H1 (cell line): ENCODE measurements at regions not wholly inside any gene's neighbourhood (a gene's known extent, or its start where the extent isn't known, plus 50 kb on each side); places are given as distances from the start of the nearest gene placed in this dataset.

Source experiments
- CTCF ChIA-PET: fragments of 300-600 bp; sonication (Branson Sonifier 250); formaldehyde crosslinking; loops from one replicate; lab custom pipeline; 2021; ENCODE audit not compliant: partially characterized antibody; lab: Charles Lee
- POLR2A ChIA-PET: fragments of 300-600 bp; sonication (Branson Sonifier 250); formaldehyde crosslinking; loops from one replicate; lab custom pipeline; 2021; ENCODE audit warnings: inconsistent platforms; ENCODE audit not compliant: partially characterized antibody; lab: Charles Lee
- DNase-seq, 2 experiments: peaks; one replicate each; pipeline versions ENCODE4 v3.0.0 to v3.0.0-alpha.2; 2010 to 2022; ENCODE audit warnings: low spot score in 2 of 2, low read depth in 1 of 2, mixed read lengths in 1 of 2
- FAIRE-seq: peaks from 2 replicates; lab custom pipeline; 2011; peaks lifted over from hg19 to GRCh38; lab: Jason Lieb, UNC
- H2AFZ ChIP-seq: 2 replicates; pipeline ENCODE4 v1.8.1; 2012; ENCODE audit warnings: low read length, inconsistent platforms
- H2AK5ac ChIP-seq: 2 replicates; pipeline ENCODE4 v1.6.1; 2013; ENCODE audit warnings: low read depth, low read length
- H2BK120ac ChIP-seq: replicated peaks from 2 replicates; pipeline ENCODE3; 2013; ENCODE audit warnings: low read depth, low read length, inconsistent platforms
- H2BK12ac ChIP-seq: 2 replicates; pipeline ENCODE4 v1.6.1; 2013; ENCODE audit warnings: low read depth, low read length
- H2BK15ac ChIP-seq: 2 replicates; pipeline ENCODE4 v1.6.1; 2013; ENCODE audit warnings: low read length
- H2BK20ac ChIP-seq: 2 replicates; pipeline ENCODE4 v1.6.1; 2013; ENCODE audit warnings: low read length
- H2BK5ac ChIP-seq: 2 replicates; pipeline ENCODE4 v1.6.1; 2013; ENCODE audit warnings: low read depth, low read length
- H3K14ac ChIP-seq: 2 replicates; pipeline ENCODE4 v1.6.1; 2013; ENCODE audit warnings: inconsistent platforms; ENCODE audit not compliant: insufficient read length
- H3K18ac ChIP-seq: 2 replicates; pipeline ENCODE4 v1.6.1; 2013; ENCODE audit warnings: low read length; ENCODE audit errors: extremely low read depth
- H3K23ac ChIP-seq: 2 replicates; pipeline ENCODE4 v1.6.1; 2013; ENCODE audit warnings: inconsistent platforms; ENCODE audit not compliant: insufficient read length
- H3K23me2 ChIP-seq: 2 replicates; pipeline ENCODE4 v1.6.1; 2013; ENCODE audit warnings: low read depth, low read length
- H3K27ac ChIP-seq: 2 replicates; pipeline ENCODE4 v1.6.1; 2011; ENCODE audit warnings: low read depth, low read length, inconsistent platforms
- H3K27me3 ChIP-seq, 4 experiments: replicated peaks in 1 of 4; 1 replicate in 1 of 4; 2 replicates in 3 of 4; pipeline versions ENCODE4 v1.6.1 to v1.8.1; 2011 to 2013; ENCODE audit warnings: low read length in 3 of 4, mild to moderate bottlenecking in 3 of 4, inconsistent platforms in 2 of 4, mixed read lengths in 2 of 4, moderate library complexity in 1 of 4; ENCODE audit not compliant: control insufficient read depth in 3 of 4, insufficient read depth in 3 of 4; ENCODE audit errors: extremely low read depth in 1 of 4
- H3K36me3 ChIP-seq, 4 experiments: 2 replicates each; pipeline versions ENCODE4 v1.6.1 to v1.8.1; 2011 to 2013; ENCODE audit warnings: mild to moderate bottlenecking in 4 of 4, low read length in 3 of 4, moderate library complexity in 2 of 4, control low read depth in 1 of 4, inconsistent platforms in 1 of 4; ENCODE audit not compliant: insufficient read depth in 4 of 4, control insufficient read depth in 2 of 4
- H3K4ac ChIP-seq: replicated peaks from 2 replicates; pipeline ENCODE3; 2013; ENCODE audit warnings: low read length, low read depth, mixed read lengths, inconsistent platforms; ENCODE audit not compliant: insufficient read length
- H3K4me1 ChIP-seq, 4 experiments: replicated peaks in 1 of 4; 1 replicate in 1 of 4; 2 replicates in 3 of 4; pipeline versions ENCODE4 v1.6.1 to v1.8.1; 2011 to 2013; ENCODE audit warnings: low read length in 3 of 4, inconsistent platforms in 2 of 4, mixed read lengths in 1 of 4; ENCODE audit not compliant: insufficient read depth in 4 of 4, control insufficient read depth in 3 of 4
- H3K4me2 ChIP-seq, 2 experiments: 2 replicates each; pipeline versions ENCODE4 v1.6.1 to v1.8.1; 2011 to 2013; ENCODE audit warnings: low read depth in 2 of 2, low read length in 2 of 2, control low read depth in 1 of 2, inconsistent platforms in 1 of 2, mild to moderate bottlenecking in 1 of 2; ENCODE audit not compliant: insufficient read depth in 1 of 2
- H3K4me3 ChIP-seq, 4 experiments: fragments of 200-600, 300-600 bp in 1 of 4; sonication (generic), shearing (Covaris generic), sonication (Bioruptor Twin) in 1 of 4; 2 replicates each; pipeline versions ENCODE4 v1.5.1 to v1.8.1; 2011 to 2016; ENCODE audit warnings: low read length in 4 of 4, low read depth in 3 of 4, control low read depth in 2 of 4, inconsistent platforms in 2 of 4, mild to moderate bottlenecking in 2 of 4, mixed read lengths in 1 of 4, moderate library complexity in 1 of 4; ENCODE audit not compliant: insufficient read depth in 2 of 4; ENCODE audit errors: extremely low read depth in 1 of 4
- H3K56ac ChIP-seq: replicated peaks from 2 replicates; pipeline ENCODE3; 2013; ENCODE audit warnings: low read depth, mild to moderate bottlenecking, mixed read lengths, low read length, inconsistent platforms; ENCODE audit not compliant: insufficient read length
- H3K79me1 ChIP-seq: 2 replicates; pipeline ENCODE4 v1.6.1; 2013; ENCODE audit warnings: low read depth, low read length, control low read depth
- H3K79me2 ChIP-seq, 2 experiments: 2 replicates each; pipeline versions ENCODE4 v1.6.1 to v1.8.1; 2012 to 2013; ENCODE audit warnings: low read length in 2 of 2, mild to moderate bottlenecking in 2 of 2, inconsistent platforms in 1 of 2; ENCODE audit not compliant: insufficient read depth in 2 of 2, control insufficient read depth in 1 of 2
- H3K9ac ChIP-seq, 4 experiments: replicated peaks in 1 of 4; 1 replicate in 1 of 4; 2 replicates in 3 of 4; pipeline versions ENCODE4 v1.6.1 to v1.8.1; 2011 to 2013; ENCODE audit warnings: low read depth in 3 of 4, low read length in 3 of 4, control low read depth in 2 of 4, mild to moderate bottlenecking in 2 of 4, moderate library complexity in 2 of 4, inconsistent platforms in 1 of 4; ENCODE audit errors: extremely low read depth in 1 of 4
- H3K9me3 ChIP-seq, 2 experiments: 2 replicates each; pipeline versions ENCODE4 v1.6.1 to v1.8.1; 2012 to 2013; ENCODE audit warnings: mild to moderate bottlenecking in 2 of 2, moderate library complexity in 2 of 2, control low read depth in 1 of 2, inconsistent platforms in 1 of 2, low read depth in 1 of 2, low read length in 1 of 2, mixed read lengths in 1 of 2; ENCODE audit not compliant: insufficient read depth in 2 of 2
- H4K20me1 ChIP-seq, 2 experiments: replicated peaks in 1 of 2; 2 replicates each; pipeline versions ENCODE3 to v1.8.1; 2011 to 2013; ENCODE audit warnings: inconsistent platforms in 2 of 2, low read length in 2 of 2, mild to moderate bottlenecking in 1 of 2; ENCODE audit not compliant: insufficient read depth in 2 of 2, control insufficient read depth in 1 of 2
- H4K5ac ChIP-seq: 2 replicates; pipeline ENCODE4 v1.6.1; 2013; ENCODE audit warnings: low read length, low read depth, mixed read lengths, inconsistent platforms; ENCODE audit not compliant: insufficient read length
- H4K8ac ChIP-seq: 2 replicates; pipeline ENCODE4 v1.8.0; 2013; ENCODE audit warnings: mild to moderate bottlenecking, moderate library complexity, low read length, inconsistent platforms; ENCODE audit not compliant: insufficient read depth; ENCODE audit errors: extremely low read depth
- H4K91ac ChIP-seq: replicated peaks from 2 replicates; pipeline ENCODE3; 2013; ENCODE audit warnings: low read length, mixed read lengths, inconsistent platforms; ENCODE audit not compliant: insufficient read length
- ASH2L ChIP-seq: fragments of 200-600, 300-600 bp; sonication (generic); IDR thresholded peaks from one replicate; pipeline ENCODE4 v1.7.1; 2017; ENCODE audit warnings: low read length
- ATF3 ChIP-seq: IDR thresholded peaks from 2 replicates; pipeline ENCODE4 v1.6.1; 2011; ENCODE audit warnings: low read depth, mild to moderate bottlenecking, low read length; ENCODE audit not compliant: insufficient read depth
- BACH1 ChIP-seq: IDR thresholded peaks from 2 replicates; pipeline ENCODE4 v1.6.1; 2012; ENCODE audit warnings: low read length, improper control_type of control experiment
- BCL11A ChIP-seq, 2 experiments: IDR thresholded peaks; one replicate each; pipeline ENCODE4 v1.6.1; 2011; ENCODE audit warnings: low read depth in 2 of 2, low read length in 2 of 2, mild to moderate bottlenecking in 2 of 2
- CBX8 ChIP-seq: fragments of 300-800, 300-1000 bp; sonication (generic); IDR thresholded peaks from 2 replicates; pipeline ENCODE4 v1.7.1; 2016; ENCODE audit warnings: low read depth, low read length, borderline replicate concordance
- EZH2 ChIP-seq: fragments of 200-600 bp; sonication (generic); IDR thresholded peaks from 2 replicates; pipeline ENCODE4 v1.7.1; 2012; ENCODE audit warnings: low read depth, mild to moderate bottlenecking, moderate library complexity, low read length, inconsistent platforms; ENCODE audit not compliant: severe bottlenecking
- JUND ChIP-seq: IDR thresholded peaks from 2 replicates; pipeline ENCODE4 v1.6.1; 2011; ENCODE audit warnings: mild to moderate bottlenecking, improper control_type of control experiment, low read length
- MAFK ChIP-seq: IDR thresholded peaks from 2 replicates; pipeline ENCODE4 v1.6.1; 2012; ENCODE audit warnings: low read depth, mild to moderate bottlenecking, improper control_type of control experiment, low read length
- NRF1 ChIP-seq: IDR thresholded peaks from 2 replicates; pipeline ENCODE4 v1.6.1; 2011; ENCODE audit warnings: mild to moderate bottlenecking, low read depth, low read length, improper control_type of control experiment
- RNF2 ChIP-seq: fragments of 200-900, 300-1000 bp; sonication (generic); IDR thresholded peaks from 2 replicates; pipeline ENCODE4 v1.7.1; 2016; ENCODE audit warnings: borderline replicate concordance, low read depth, mild to moderate bottlenecking, antibody characterized with exemption, low read length; ENCODE audit not compliant: poor library complexity, severe bottlenecking; ENCODE audit errors: missing control alignments
- SIRT6 ChIP-seq: IDR thresholded peaks from one replicate; pipeline ENCODE4 v1.7.1; 2012; ENCODE audit warnings: low read length, inconsistent platforms
- SP2 ChIP-seq: IDR thresholded peaks from 2 replicates; pipeline ENCODE4 v1.6.1; 2012; ENCODE audit warnings: mild to moderate bottlenecking, low read length, inconsistent platforms
- SRF ChIP-seq: IDR thresholded peaks from 2 replicates; pipeline ENCODE4 v1.6.1; 2011; ENCODE audit warnings: mild to moderate bottlenecking, low read depth, low read length, moderate library complexity
- TAF1 ChIP-seq: IDR thresholded peaks from 2 replicates; pipeline ENCODE4 v1.6.1; 2011; ENCODE audit warnings: mild to moderate bottlenecking, low read depth, low read length
- TAF7 ChIP-seq: optimal IDR thresholded peaks from 2 replicates; pipeline ENCODE3; 2011; ENCODE audit warnings: low read depth, mild to moderate bottlenecking, inconsistent platforms, low read length, moderate library complexity, borderline replicate concordance
- TEAD4 ChIP-seq: IDR thresholded peaks from 2 replicates; pipeline ENCODE4 v1.6.1; 2012; ENCODE audit warnings: low read depth, low read length, inconsistent platforms, mixed read lengths
- WGBS, 2 experiments: shearing (Covaris generic) in 1 of 2; methylation state at CpG; one replicate each; pipeline versions ENCODE4 v1.1.6 to v1.1.7; 2013 to 2015; ENCODE audit warnings: low lambda C conversion rate in 2 of 2, mixed read lengths in 2 of 2, inconsistent platforms in 1 of 2, low coverage in 1 of 2, missing lambda C conversion rate in 1 of 2; ENCODE audit not compliant: insufficient replicate concordance in 2 of 2, insufficient coverage in 1 of 2, insufficient read length in 1 of 2; ENCODE audit errors: extremely low coverage in 1 of 2, missing lambda C conversion rate in 1 of 2; 5-methylcytosine and 5-hydroxymethylcytosine counted together

- Histone ChIP-seq H3K56ac (no peak overlapping the region), H4K20me1 (no peaks in the 10 kb centered on the region), H3K79me1 (no peaks in the 10 kb centered on the region), H3K18ac (no peak overlapping the region), H3K4me1 (no peaks in the 10 kb centered on the region), H3K9me3 (peaks cover 4 to 13% of the 10 kb centered on the region in 2 experiments; a peak in 2 of 4 replicates), H4K8ac (no peak overlapping the region), H2AK5ac (no peak overlapping the region), H3K23me2 (no peaks in the 10 kb centered on the region), H4K5ac (no peak overlapping the region), H3K9ac (no peak overlapping the region), H3K4ac (no peak overlapping the region), H2BK5ac (no peak overlapping the region), H3K23ac (no peak overlapping the region), H2BK120ac (no peak overlapping the region), H2BK15ac (no peak overlapping the region), H3K4me2 (no peak overlapping the region), H3K79me2 (no peaks in the 10 kb centered on the region), H3K27ac (no peak overlapping the region), H3K4me3 (no peak overlapping the region), H2BK20ac (no peak overlapping the region), H2BK12ac (no peak overlapping the region), H4K91ac (no peak overlapping the region), H3K14ac (no peak overlapping the region), H3K27me3 (no peaks in the 10 kb centered on the region), H3K36me3 (no peaks in the 10 kb centered on the region), H2AFZ (no peak overlapping the region)
- WGBS, 2 experiments, result 89% methylated on average over 3 of the region's 3 CpGs; no CpG with 5 or more reads in 1 of the 2 experiments
- FAIRE-seq (no peak), DNase-seq (no peak)
- ChIA-PET CTCF (no interaction called here), POLR2A (no interaction called here)
- TF ChIP-seq BACH1 (no peak), JUND (no peak), ATF3 (no peak), MAFK (no peak), SIRT6 (no peak), ASH2L (no peak), TEAD4 (no peak), SRF (no peak), TAF7 (no peak), SP2 (no peak), TAF1 (no peak), RNF2 (no peak), NRF1 (no peak), BCL11A (IDR thresholded peaks at IDR 0.05; ENCODE audit: low read depth in 2 of 2, low read length in 2 of 2) (no peak), CBX8 (no peak), EZH2 (no peak)
Measured at GRCh38 chr2:76175295-76175694, 464.6 kb upstream of the GCFC2 start.
